Coronary artery (tissue), 2 donors: ENCODE measurements at regions not wholly inside any gene's neighbourhood (a gene's known extent, or its start where the extent isn't known, plus 50 kb on each side); places are given as distances from the start of the nearest gene placed in this dataset.

ENCODE experiments used
- DNase-seq: peaks from one replicate; pipeline ENCODE4 v3.0.0-alpha.2; 2017; ENCODE audit warnings: low spot score
- H3K27ac ChIP-seq, 2 donors: fragments of 200-600 bp; sonication (generic); one replicate each; pipeline ENCODE4 v1.5.1; 2016 to 2019
- H3K4me3 ChIP-seq: fragments of 200-600 bp; sonication (generic); 2 replicates; pipeline ENCODE4 v1.5.1; 2016; ENCODE audit warnings: mild to moderate bottlenecking, moderate library complexity
- TF ChIP-seq, protein P1 (sequence below): fragments of 200-600 bp; sonication (generic); IDR thresholded peaks from one replicate; pipeline ENCODE4 v1.5.1; 2019; ENCODE audit warnings: antibody characterized with exemption

DNA sequence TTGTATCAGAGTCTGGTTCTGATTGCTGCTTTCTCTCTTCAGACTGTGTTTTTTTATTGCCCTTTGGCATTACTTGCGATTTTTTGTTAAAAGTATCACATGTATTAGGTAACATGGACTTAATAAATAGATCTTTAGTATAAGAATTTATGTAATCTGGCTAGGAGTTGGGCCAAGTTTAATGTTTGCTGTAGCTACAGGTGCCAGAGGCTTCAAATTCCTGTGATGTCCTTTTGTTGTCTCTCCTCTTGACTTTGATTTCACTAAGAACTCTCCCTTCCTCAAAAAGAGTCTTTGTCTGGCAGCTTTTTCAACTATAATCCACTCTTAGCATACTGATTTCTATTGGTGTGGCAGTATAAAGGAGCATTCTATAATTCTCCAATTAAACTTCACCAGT is 313.1 kb downstream of the DTWD2 start:
- DNase-seq = no peak

DNA sequence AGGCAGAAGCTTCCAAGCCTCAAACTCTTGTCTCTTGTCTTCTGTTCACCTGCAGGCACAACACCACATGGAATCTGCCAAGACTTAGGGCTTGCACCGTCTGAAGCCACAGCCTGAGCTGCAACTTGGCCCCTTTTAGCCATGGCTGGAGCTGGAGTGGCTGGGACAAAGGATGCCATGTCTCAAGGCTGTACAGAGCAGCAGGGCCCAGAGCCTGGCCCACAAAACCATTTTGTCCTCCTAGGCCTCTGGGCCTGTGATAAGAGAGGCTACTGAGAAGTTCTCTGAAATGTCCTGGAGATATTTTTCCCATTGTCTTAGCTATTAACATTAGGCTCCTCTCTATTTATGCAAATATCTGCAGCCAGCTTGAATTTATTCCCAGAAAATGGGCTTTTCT is 330.8 kb downstream of the DTWD2 start:
- Histone ChIP-seq H3K27ac (no peak overlapping the region), H3K4me3 (no peak overlapping the region)
- no peak for DNase-seq
- TF ChIP-seq, protein P1, sequence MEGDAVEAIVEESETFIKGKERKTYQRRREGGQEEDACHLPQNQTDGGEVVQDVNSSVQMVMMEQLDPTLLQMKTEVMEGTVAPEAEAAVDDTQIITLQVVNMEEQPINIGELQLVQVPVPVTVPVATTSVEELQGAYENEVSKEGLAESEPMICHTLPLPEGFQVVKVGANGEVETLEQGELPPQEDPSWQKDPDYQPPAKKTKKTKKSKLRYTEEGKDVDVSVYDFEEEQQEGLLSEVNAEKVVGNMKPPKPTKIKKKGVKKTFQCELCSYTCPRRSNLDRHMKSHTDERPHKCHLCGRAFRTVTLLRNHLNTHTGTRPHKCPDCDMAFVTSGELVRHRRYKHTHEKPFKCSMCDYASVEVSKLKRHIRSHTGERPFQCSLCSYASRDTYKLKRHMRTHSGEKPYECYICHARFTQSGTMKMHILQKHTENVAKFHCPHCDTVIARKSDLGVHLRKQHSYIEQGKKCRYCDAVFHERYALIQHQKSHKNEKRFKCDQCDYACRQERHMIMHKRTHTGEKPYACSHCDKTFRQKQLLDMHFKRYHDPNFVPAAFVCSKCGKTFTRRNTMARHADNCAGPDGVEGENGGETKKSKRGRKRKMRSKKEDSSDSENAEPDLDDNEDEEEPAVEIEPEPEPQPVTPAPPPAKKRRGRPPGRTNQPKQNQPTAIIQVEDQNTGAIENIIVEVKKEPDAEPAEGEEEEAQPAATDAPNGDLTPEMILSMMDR = no peak

More for the DNA sequence above, 313.1 kb downstream of the DTWD2 start:
- TF ChIP-seq, protein P1 = no peak
- Histone ChIP-seq H3K27ac (no peak overlapping the region), H3K4me3 (no peak overlapping the region)

DNA sequence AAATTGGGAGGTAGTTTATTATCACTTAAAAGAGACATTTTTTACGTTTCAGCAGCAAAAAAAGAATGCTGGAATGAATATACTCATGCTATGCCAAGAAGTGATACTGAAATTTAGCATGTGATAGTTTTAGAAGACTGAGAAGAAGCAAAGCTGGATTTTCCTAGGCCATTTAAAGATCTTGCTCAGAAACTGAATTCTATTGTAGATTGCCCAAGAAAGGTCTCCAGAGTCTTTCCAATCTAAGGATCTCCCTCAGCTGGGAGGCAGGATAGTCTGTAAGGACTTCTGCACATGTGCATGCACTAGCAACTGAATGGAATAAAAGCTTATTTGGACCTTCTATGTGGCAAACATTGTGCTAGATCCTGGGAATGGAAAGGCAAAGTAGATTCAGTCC is 334.5 kb downstream of the DTWD2 start:
- no peak overlapping the region for H3K27ac ChIP-seq
- TF ChIP-seq, protein P1 = no peak
- no peak overlapping the region for H3K4me3 ChIP-seq
- no peak for DNase-seq

DNA sequence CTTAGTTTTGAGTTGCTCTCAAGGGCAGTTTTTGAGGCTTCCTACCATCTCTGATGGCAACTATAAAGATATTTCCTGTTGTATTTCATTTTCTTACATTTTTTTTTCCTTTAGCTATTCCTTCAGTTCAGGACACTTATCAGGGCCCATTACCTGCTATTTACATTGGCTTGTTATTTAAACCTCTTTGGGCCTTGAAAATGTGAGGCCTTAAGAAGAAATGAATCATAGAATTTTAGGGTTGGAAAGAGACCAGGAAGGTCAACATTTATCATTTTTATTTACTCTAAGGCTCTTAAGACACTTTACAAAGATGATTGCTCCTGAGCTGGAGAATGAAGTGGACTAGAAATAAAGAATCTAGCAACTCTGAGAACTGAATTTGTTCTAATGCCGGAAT is 335.2 kb downstream of the DTWD2 start:
- TF ChIP-seq, protein P1 = no peak
- Histone ChIP-seq H3K27ac (no peak overlapping the region), H3K4me3 (no peak overlapping the region)
- DNase-seq = no peak

DNA sequence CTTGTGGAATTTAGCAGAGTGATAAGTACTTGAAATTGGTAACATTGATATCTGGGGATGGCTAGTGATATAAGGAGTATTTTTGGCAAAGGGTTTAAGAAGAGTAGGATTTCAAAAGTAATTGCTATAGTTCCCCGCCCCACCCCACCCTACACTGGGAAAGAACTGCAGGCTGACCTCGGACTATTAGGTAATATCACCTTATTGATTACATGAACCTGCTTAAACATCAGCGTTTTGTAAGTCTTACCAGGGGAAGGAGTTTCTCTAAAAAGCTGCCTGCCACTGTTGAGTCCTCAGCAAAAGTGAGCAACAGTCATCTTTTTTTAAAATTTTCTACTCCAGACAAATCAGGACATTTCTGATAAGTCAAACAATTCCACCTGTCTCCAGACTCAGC is 337.3 kb downstream of the DTWD2 start:
- TF ChIP-seq, protein P1 = no peak
- H3K27ac ChIP-seq = no peak overlapping the region
- no peak overlapping the region for H3K4me3 ChIP-seq
- DNase-seq = no peak

DNA sequence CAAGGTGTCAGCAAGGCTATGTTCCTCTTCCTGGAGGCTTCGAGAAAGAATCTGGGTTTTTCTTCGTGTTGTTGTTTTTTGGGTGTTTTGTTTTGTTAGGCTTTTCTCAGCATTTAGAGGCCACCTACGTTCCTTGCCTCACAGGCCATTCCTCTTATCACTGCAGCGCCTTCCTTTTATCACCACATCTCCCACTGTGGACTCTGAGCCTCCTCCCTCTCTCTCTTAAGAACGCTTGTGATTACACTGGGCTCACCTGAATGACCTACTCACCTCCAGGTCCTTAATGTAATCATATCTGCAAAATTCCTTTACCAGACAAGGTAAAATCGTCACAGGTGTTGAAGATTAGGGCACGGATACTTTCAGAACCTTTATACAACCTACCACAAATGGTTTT is 340.8 kb downstream of the DTWD2 start:
- Histone ChIP-seq H3K27ac (no peak overlapping the region), H3K4me3 (no peak overlapping the region)
- TF ChIP-seq, protein P1 = no peak
- no peak for DNase-seq

DNA sequence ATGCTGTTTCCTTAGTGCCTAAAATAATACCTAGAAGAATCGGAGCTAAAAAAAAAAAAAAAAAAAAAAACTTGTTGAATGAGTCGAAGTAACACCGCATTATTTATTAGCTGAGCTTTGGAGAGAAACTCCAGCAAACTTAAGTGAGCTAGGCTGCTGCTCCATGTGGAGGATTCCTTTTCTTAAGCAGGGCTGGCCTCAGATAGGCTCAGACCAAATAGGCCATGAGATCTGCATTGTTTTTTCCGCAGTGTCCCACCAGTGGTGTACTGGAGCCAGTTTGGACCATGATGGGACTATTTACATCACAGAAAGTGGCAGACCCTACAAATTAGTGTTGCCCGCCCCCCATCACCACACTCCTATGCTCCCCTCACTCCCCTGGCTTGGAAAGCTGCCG is 341.4 kb downstream of the DTWD2 start:
- TF ChIP-seq, protein P1 = no peak
- Histone ChIP-seq H3K4me3 (no peak overlapping the region), H3K27ac (no peak overlapping the region)
- DNase-seq = no peak
